ENCODE measurements at regions not wholly inside any gene's neighbourhood (a gene's known extent, or its start where the extent isn't known, plus 50 kb on each side); places are given as distances from the start of the nearest gene placed in this dataset.

DNA sequence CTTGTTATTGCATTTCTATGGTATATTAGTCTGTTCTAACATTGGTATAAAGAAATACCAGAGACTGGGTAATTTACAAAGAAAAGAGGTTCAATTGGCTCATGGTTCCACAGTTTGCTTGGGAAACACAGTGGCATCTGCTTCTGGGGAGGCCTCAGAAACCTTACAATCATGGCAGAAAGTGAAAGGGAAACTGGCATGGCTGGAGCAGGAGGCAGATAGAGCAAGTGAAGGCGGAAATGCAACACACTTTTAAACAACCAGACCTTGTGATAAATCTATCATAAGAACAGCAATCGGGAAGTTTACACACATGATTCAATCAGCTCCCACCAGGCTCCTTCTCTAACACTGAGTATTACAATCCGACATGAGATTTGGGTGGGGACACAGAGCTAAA lies 346.6 kb upstream of the GNPDA2 start:
- TF ChIP-seq, protein P1, sequence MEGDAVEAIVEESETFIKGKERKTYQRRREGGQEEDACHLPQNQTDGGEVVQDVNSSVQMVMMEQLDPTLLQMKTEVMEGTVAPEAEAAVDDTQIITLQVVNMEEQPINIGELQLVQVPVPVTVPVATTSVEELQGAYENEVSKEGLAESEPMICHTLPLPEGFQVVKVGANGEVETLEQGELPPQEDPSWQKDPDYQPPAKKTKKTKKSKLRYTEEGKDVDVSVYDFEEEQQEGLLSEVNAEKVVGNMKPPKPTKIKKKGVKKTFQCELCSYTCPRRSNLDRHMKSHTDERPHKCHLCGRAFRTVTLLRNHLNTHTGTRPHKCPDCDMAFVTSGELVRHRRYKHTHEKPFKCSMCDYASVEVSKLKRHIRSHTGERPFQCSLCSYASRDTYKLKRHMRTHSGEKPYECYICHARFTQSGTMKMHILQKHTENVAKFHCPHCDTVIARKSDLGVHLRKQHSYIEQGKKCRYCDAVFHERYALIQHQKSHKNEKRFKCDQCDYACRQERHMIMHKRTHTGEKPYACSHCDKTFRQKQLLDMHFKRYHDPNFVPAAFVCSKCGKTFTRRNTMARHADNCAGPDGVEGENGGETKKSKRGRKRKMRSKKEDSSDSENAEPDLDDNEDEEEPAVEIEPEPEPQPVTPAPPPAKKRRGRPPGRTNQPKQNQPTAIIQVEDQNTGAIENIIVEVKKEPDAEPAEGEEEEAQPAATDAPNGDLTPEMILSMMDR (conservative IDR thresholded peaks at IDR 0.05; ENCODE audit: low read depth, low read length) = no peak
- no peak for TF ChIP-seq EZH2 (IDR thresholded peaks at IDR 0.05; ENCODE audit: low read length, unreplicated experiment)
